CD14-positive monocyte (primary cell): ENCODE measurements at regions not wholly inside any gene's neighbourhood (a gene's known extent, or its start where the extent isn't known, plus 50 kb on each side); places are given as distances from the start of the nearest gene placed in this dataset.

ENCODE experiments used
- DNase-seq, 3 donors: peaks; one replicate each; pipeline ENCODE4 v3.0.0-alpha.2; 2011 to 2022
- H2AFZ ChIP-seq: 2 replicates; pipeline ENCODE4 v1.6.0; 2012; ENCODE audit warnings: mild to moderate bottlenecking, low read depth, low read length, inconsistent platforms; ENCODE audit not compliant: insufficient read depth, poor library complexity, severe bottlenecking
- H3K27ac ChIP-seq, 2 donors: 1 replicate in 1 of 2; 2 replicates in 1 of 2; pipeline ENCODE4 v1.5.1; 2012 to 2013; ENCODE audit warnings: low read length in 2 of 2, control low read depth in 1 of 2, inconsistent platforms in 1 of 2, low read depth in 1 of 2, mild to moderate bottlenecking in 1 of 2
- H3K27me3 ChIP-seq, 2 donors: one replicate each; pipeline versions ENCODE4 v1.6.0 to v1.6.1; 2011 to 2013; ENCODE audit warnings: low read length in 2 of 2; ENCODE audit not compliant: control insufficient read depth in 2 of 2, insufficient read depth in 2 of 2
- H3K36me3 ChIP-seq, 2 donors: replicated peaks in 1 of 2; 1 replicate in 1 of 2; 2 replicates in 1 of 2; pipeline versions ENCODE4 v1.5.1 to v1.6.1; 2012 to 2013; ENCODE audit warnings: low read length in 2 of 2, control low read depth in 1 of 2, inconsistent platforms in 1 of 2, mild to moderate bottlenecking in 1 of 2; ENCODE audit not compliant: insufficient read depth in 2 of 2, control insufficient read depth in 1 of 2
- H3K4me1 ChIP-seq, 2 donors: 1 replicate in 1 of 2; 2 replicates in 1 of 2; pipeline versions ENCODE4 v1.5.1 to v1.6.1; 2012 to 2013; ENCODE audit warnings: low read length in 2 of 2, control low read depth in 1 of 2, inconsistent platforms in 1 of 2, mild to moderate bottlenecking in 1 of 2, moderate library complexity in 1 of 2; ENCODE audit not compliant: insufficient read depth in 2 of 2, control insufficient read depth in 1 of 2
- H3K4me2 ChIP-seq: replicated peaks from 2 replicates; pipeline ENCODE3; 2012; ENCODE audit warnings: low read length, moderate library complexity, mild to moderate bottlenecking; ENCODE audit not compliant: poor library complexity, severe bottlenecking; ENCODE audit errors: extremely low read depth
- H3K4me3 ChIP-seq, 3 experiments: fragments of 200-600 bp in 1 of 3; sonication (generic) in 1 of 3; replicated peaks in 1 of 3; 1 replicate in 2 of 3; 2 replicates in 1 of 3; pipeline ENCODE4 v1.5.1; 2011 to 2013; ENCODE audit warnings: low read length in 3 of 3, mild to moderate bottlenecking in 3 of 3, control low read depth in 2 of 3, low read depth in 2 of 3, inconsistent platforms in 1 of 3, moderate library complexity in 1 of 3
- H3K79me2 ChIP-seq: 2 replicates; pipeline ENCODE4 v1.6.0; 2012; ENCODE audit warnings: mild to moderate bottlenecking, control low read depth, inconsistent platforms, low read length, moderate library complexity; ENCODE audit not compliant: insufficient read depth
- H3K9ac ChIP-seq: 2 replicates; pipeline ENCODE4 v1.6.0; 2017; ENCODE audit warnings: low read length, mild to moderate bottlenecking; ENCODE audit not compliant: insufficient read depth, poor library complexity, severe bottlenecking
- H3K9me3 ChIP-seq, 2 donors: replicated peaks in 1 of 2; 1 replicate in 1 of 2; 2 replicates in 1 of 2; pipeline versions ENCODE4 v1.5.1 to v1.6.1; 2012 to 2013; ENCODE audit warnings: low read length in 2 of 2, control low read depth in 1 of 2; ENCODE audit not compliant: control insufficient read depth in 1 of 2, insufficient read depth in 1 of 2
- H4K20me1 ChIP-seq: 2 replicates; pipeline ENCODE4 v1.6.0; 2012; ENCODE audit warnings: mild to moderate bottlenecking, low read length, control low read depth, moderate library complexity; ENCODE audit not compliant: insufficient read depth
- H3K27ac Mint-ChIP-seq, 7 donors: one replicate each; pipeline ENCODE4 v1.8.0; 2020; ENCODE audit warnings: mild to moderate bottlenecking in 7 of 7, mixed read lengths in 7 of 7, moderate library complexity in 6 of 7, inconsistent platforms in 2 of 7
- H3K27me3 Mint-ChIP-seq, 3 donors: one replicate each; pipeline ENCODE4 v1.8.0; 2021 to 2022; ENCODE audit warnings: low read depth in 3 of 3, mild to moderate bottlenecking in 3 of 3, mixed read lengths in 3 of 3, moderate library complexity in 3 of 3, inconsistent platforms in 1 of 3
- H3K36me3 Mint-ChIP-seq, 2 donors: one replicate each; pipeline ENCODE4 v1.8.0; 2020; ENCODE audit warnings: mixed read lengths in 2 of 2, inconsistent platforms in 1 of 2, mild to moderate bottlenecking in 1 of 2
- H3K4me1 Mint-ChIP-seq: one replicate; pipeline ENCODE4 v1.8.0; 2020; ENCODE audit warnings: mild to moderate bottlenecking, mixed read lengths
- H3K4me3 Mint-ChIP-seq, 2 donors: one replicate each; pipeline ENCODE4 v1.8.0; 2020; ENCODE audit warnings: mild to moderate bottlenecking in 2 of 2, mixed read lengths in 2 of 2, moderate library complexity in 1 of 2
- H3K9me3 Mint-ChIP-seq, 7 donors: one replicate each; pipeline ENCODE4 v1.8.0; 2020 to 2022; ENCODE audit warnings: mixed read lengths in 7 of 7, mild to moderate bottlenecking in 6 of 7, moderate library complexity in 6 of 7, inconsistent platforms in 2 of 7
- CTCF ChIP-seq: fragments of 200-600 bp; IDR thresholded peaks from one replicate; pipeline ENCODE4 v1.8.0; 2022; ENCODE audit warnings: antibody characterized with exemption, mild to moderate bottlenecking
- WGBS: methylation state at CpG from one replicate; pipeline ENCODE4 v1.1.5; 2013; ENCODE audit warnings: missing lambda C conversion rate; ENCODE audit not compliant: insufficient coverage; 5-methylcytosine and 5-hydroxymethylcytosine counted together
- intact Hi-C, 2 donors: fragments of 100-400 bp; cut with micrococcal nuclease; formaldehyde crosslinking; loops; one replicate each; pipeline versions ENCODE4 v1.15.0 to v1.15.1; 2023

- Histone ChIP-seq H3K27me3 (no peaks in the 10 kb centered on the region), H3K9me3 (no peaks in the 10 kb centered on the region), H3K4me1 (no peaks in the 10 kb centered on the region), H3K79me2 (no peaks in the 10 kb centered on the region), H2AFZ (no peak overlapping the region), H3K4me3 (no peak overlapping the region), H3K9ac (no peak overlapping the region), H3K4me2 (no peak overlapping the region), H3K27ac (no peak overlapping the region), H4K20me1 (no peaks in the 10 kb centered on the region), H3K36me3 (no peaks in the 10 kb centered on the region)
- Mint-ChIP-seq H3K36me3 (no peaks in the 10 kb centered on the region), H3K27me3 (peaks cover 0 to 3% (median 0%) of the 10 kb centered on the region in 3 donors), H3K27ac (no peak overlapping the region), H3K4me1 (no peaks in the 10 kb centered on the region), H3K4me3 (no peak overlapping the region), H3K9me3 (peaks cover 3 to 9% (median 7%) of the 10 kb centered on the region in 7 donors)
- no CpG with 5 or more reads among the region's 3 CpGs for WGBS
- no peak for DNase-seq
- TF ChIP-seq CTCF, result no peak
- intact Hi-C loops, result no loop called here
Observed at GRCh38 chr11:128379587-128380580, 207.5 kb downstream of the ETS1 start.

GRCh38 chr11:128375961-128376360, 211.4 kb downstream of the ETS1 start:
- H3K9ac ChIP-seq, result no peak overlapping the region
- no peak overlapping the region for H3K4me3 ChIP-seq
- no peaks in the 10 kb centered on the region for H3K79me2 ChIP-seq
- Mint-ChIP-seq H3K36me3 (no peaks in the 10 kb centered on the region), H3K9me3 (peaks cover 2 to 7% (median 3%) of the 10 kb centered on the region in 7 donors), H3K27me3 (peaks cover 0 to 3% (median 0%) of the 10 kb centered on the region in 3 donors), H3K4me3 (no peak overlapping the region), H3K27ac (no peak overlapping the region), H3K4me1 (peaks cover 6% of the 10 kb centered on the region)
- no peak overlapping the region for H2AFZ ChIP-seq
- H3K9me3 ChIP-seq, result no peaks in the 10 kb centered on the region
- no peaks in the 10 kb centered on the region for H3K27me3 ChIP-seq
- no peaks in the 10 kb centered on the region for H3K36me3 ChIP-seq
- TF ChIP-seq CTCF, result no peak
- no peak overlapping the region for H3K27ac ChIP-seq
- no peaks in the 10 kb centered on the region for H4K20me1 ChIP-seq
- no peaks in the 10 kb centered on the region for H3K4me1 ChIP-seq
- intact Hi-C loops, result no loop called here
- no peak overlapping the region for H3K4me2 ChIP-seq
- no peak for DNase-seq
- WGBS, result 0% methylated on average over 1 of the region's 1 CpG
